Sigmoid colon (tissue), 6 donors: ENCODE measurements at regions not wholly inside any gene's neighbourhood (a gene's known extent, or its start where the extent isn't known, plus 50 kb on each side); places are given as distances from the start of the nearest gene placed in this dataset.
"Not testable (repeated sequence)": the region's sequence is repeated elsewhere in the genome, so short reads cannot be mapped to it uniquely, and the experiment has no call there.

ENCODE experiments used
- DNase-seq: peaks from one replicate; pipeline ENCODE4 v3.0.0-alpha.2; 2019
- H3K27ac ChIP-seq, 4 donors: fragments of 200-600 bp; sonication (generic); one replicate each; pipeline ENCODE4 v1.5.1; 2016 to 2019; ENCODE audit warnings: mild to moderate bottlenecking in 1 of 4
- H3K27me3 ChIP-seq, 3 donors: fragments of 200-600 bp; sonication (generic); one replicate each; pipeline ENCODE4 v1.5.1; 2019; ENCODE audit warnings: mild to moderate bottlenecking in 1 of 3
- H3K36me3 ChIP-seq, 4 donors: fragments of 200-600 bp; sonication (generic); one replicate each; pipeline ENCODE4 v1.5.1; 2016 to 2019
- H3K4me1 ChIP-seq, 4 donors: fragments of 200-600 bp; sonication (generic); one replicate each; pipeline ENCODE4 v1.5.1; 2017 to 2019
- H3K4me3 ChIP-seq, 4 donors: fragments of 200-600 bp; sonication (generic); one replicate each; pipeline ENCODE4 v1.5.1; 2017 to 2019; ENCODE audit warnings: mild to moderate bottlenecking in 2 of 4, moderate library complexity in 1 of 4
- H3K9me3 ChIP-seq, 4 donors: fragments of 200-600 bp in 3 of 4; sonication (generic) in 3 of 4; one replicate each; pipeline versions ENCODE4 v1.5.1 to v1.6.1; 2013 to 2019
- CTCF ChIP-seq, 4 experiments: fragments of 450-650 bp in 3 of 4; fragments of 200-600 bp in 1 of 4; IDR thresholded peaks; one replicate each; pipeline ENCODE4 v1.5.1; 2016 to 2019; ENCODE audit warnings: antibody characterized with exemption in 4 of 4, mild to moderate bottlenecking in 3 of 4, moderate library complexity in 2 of 4
- EP300 ChIP-seq, 4 donors: sonication (generic); formaldehyde crosslinking; IDR thresholded peaks; one replicate each; pipeline ENCODE4 v1.6.1; 2017; ENCODE audit warnings: antibody characterized with exemption in 4 of 4
- POLR2A ChIP-seq, 2 donors: fragments of 450-650 bp; IDR thresholded peaks; one replicate each; pipeline ENCODE4 v1.6.1; 2016; ENCODE audit warnings: antibody characterized with exemption in 2 of 2, mild to moderate bottlenecking in 2 of 2, moderate library complexity in 2 of 2
- POLR2AphosphoS5 ChIP-seq, 4 donors: sonication (generic); formaldehyde crosslinking; IDR thresholded peaks; one replicate each; pipeline ENCODE4 v1.6.1; 2017; ENCODE audit warnings: antibody characterized with exemption in 4 of 4
- WGBS, 2 donors: extraction: QIAGEN DNeasy Blood & Tissue Kit; methylation state at CpG; one replicate each; pipeline ENCODE4 v1.1.7; 2013; 5-methylcytosine and 5-hydroxymethylcytosine counted together
- intact Hi-C: fragments of 100-400 bp; cut with DNase I; formaldehyde crosslinking; loops from one replicate; pipeline ENCODE4 v1.15.1; 2023
- donor health status: healthy with polysubstance abuse.
- donor health status: healthy.

- DNase-seq = no peak
- Histone ChIP-seq H3K4me3 (no peak overlapping the region), H3K4me1 (no peaks in the 10 kb centered on the region), H3K27me3 (no peaks in the 10 kb centered on the region), H3K9me3 (no peaks in the 10 kb centered on the region), H3K27ac (no peak overlapping the region), H3K36me3 (no peaks in the 10 kb centered on the region)
- no peak for TF ChIP-seq EP300 (IDR thresholded peaks at IDR 0.05)
- TF ChIP-seq POLR2AphosphoS5 (IDR thresholded peaks at IDR 0.05) = no peak
- no peak for TF ChIP-seq POLR2A (IDR thresholded peaks at IDR 0.05)
- no peak for TF ChIP-seq CTCF (IDR thresholded peaks at IDR 0.05)
- intact Hi-C loops = no loop called here
- WGBS, 2 donors = 58% methylated on average over 4 of the region's 4 CpGs
Observed at GRCh38 chr1:217993439-217993838, 291.7 kb upstream of the RRP15 start.

- DNase-seq, H3K9me3 ChIP-seq, H3K27me3 ChIP-seq, H3K27ac ChIP-seq, H3K4me3 ChIP-seq, intact Hi-C loops, H3K36me3 ChIP-seq, H3K4me1 ChIP-seq: not testable (repeated sequence)
- WGBS, 2 donors = 72 to 84% methylated on average over 6 of the region's 6 CpGs
Observed at GRCh38 chr1:218008296-218008695, 276.8 kb upstream of the RRP15 start.

GRCh38 chr1:218015106-218015505 is 270.0 kb upstream of the RRP15 start:
- H3K27me3 ChIP-seq, H3K36me3 ChIP-seq, H3K27ac ChIP-seq, H3K9me3 ChIP-seq, H3K4me1 ChIP-seq, intact Hi-C loops, H3K4me3 ChIP-seq, DNase-seq: not testable (repeated sequence)
- WGBS, 2 donors = 100% methylated on average over 1 of the region's 8 CpGs; no CpG with 5 or more reads in 1 of the 2 donors

GRCh38 chr1:218024211-218024720 is 260.8 kb upstream of the RRP15 start:
- Histone ChIP-seq H3K27me3 (no peaks in the 10 kb centered on the region), H3K27ac (no peak overlapping the region), H3K4me1 (no peaks in the 10 kb centered on the region), H3K9me3 (peaks cover 0 to 4% (median 0%) of the 10 kb centered on the region in 4 donors), H3K4me3 (no peak overlapping the region), H3K36me3 (no peaks in the 10 kb centered on the region)
- intact Hi-C loops = no loop called here
- no peak for TF ChIP-seq EP300 (IDR thresholded peaks at IDR 0.05)
- TF ChIP-seq CTCF (IDR thresholded peaks at IDR 0.05) = no peak
- TF ChIP-seq POLR2A (IDR thresholded peaks at IDR 0.05) = no peak
- no peak for TF ChIP-seq POLR2AphosphoS5 (IDR thresholded peaks at IDR 0.05)
- 76 to 79% methylated on average over 2 of the region's 2 CpGs for WGBS, 2 donors
- DNase-seq = no peak

- no peak for DNase-seq
- H3K4me1 ChIP-seq = no peaks in the 10 kb centered on the region
- H3K36me3 ChIP-seq = no peaks in the 10 kb centered on the region
- no peak for TF ChIP-seq POLR2A (IDR thresholded peaks at IDR 0.05)
- no peak for TF ChIP-seq EP300 (IDR thresholded peaks at IDR 0.05)
- TF ChIP-seq POLR2AphosphoS5 (IDR thresholded peaks at IDR 0.05) = no peak
- H3K4me3 ChIP-seq = no peak overlapping the region
- no peaks in the 10 kb centered on the region for H3K27me3 ChIP-seq
- no peaks in the 10 kb centered on the region for H3K9me3 ChIP-seq
- intact Hi-C loops = no loop called here
- no peak overlapping the region for H3K27ac ChIP-seq
- 85 to 88% methylated on average over 2 of the region's 2 CpGs for WGBS, 2 donors
Observed at GRCh38 chr1:218025454-218025853, 259.6 kb upstream of the RRP15 start.

GRCh38 chr1:218027152-218027551 is 257.9 kb upstream of the RRP15 start:
- no peak overlapping the region for H3K4me3 ChIP-seq
- H3K36me3 ChIP-seq = no peaks in the 10 kb centered on the region
- WGBS, 2 donors = 85 to 89% methylated on average over 5 of the region's 5 CpGs
- TF ChIP-seq POLR2A (IDR thresholded peaks at IDR 0.05) (no peak), EP300 (IDR thresholded peaks at IDR 0.05) (no peak), POLR2AphosphoS5 (IDR thresholded peaks at IDR 0.05) (no peak), CTCF (IDR thresholded peaks at IDR 0.05) (no peak)
- intact Hi-C loops = no loop called here
- H3K27ac ChIP-seq = no peak overlapping the region
- H3K4me1 ChIP-seq = no peaks in the 10 kb centered on the region
- no peak for DNase-seq
- H3K9me3 ChIP-seq = no peaks in the 10 kb centered on the region
- H3K27me3 ChIP-seq = no peaks in the 10 kb centered on the region
